ENCODE measurements at regions not wholly inside any gene's neighbourhood (a gene's known extent, or its start where the extent isn't known, plus 50 kb on each side); places are given as distances from the start of the nearest gene placed in this dataset.

GRCh38 chr13:72194523-72194922 lies 327.5 kb upstream of the DACH1 start:
- Histone ChIP-seq H3K9ac (ENCODE audit: insufficient read depth, low read length) (no peak overlapping the region), H3K4me1 (ENCODE audit: control insufficient read depth, extremely low read depth, insufficient read depth, low read length) (no peaks in the 10 kb centered on the region), H2AFZ (ENCODE audit: low read length) (no peak overlapping the region), H3K36me3 (ENCODE audit: control insufficient read depth, insufficient read depth, low read length) (no peaks in the 10 kb centered on the region), H3K27me3 (ENCODE audit: control insufficient read depth, insufficient read depth, low read length) (no peaks in the 10 kb centered on the region), H3K4me3 (replicated peaks in 1 of 4; ENCODE audit: control extremely low read depth in 1 of 4, insufficient read depth in 1 of 4, low read depth in 3 of 4, low read length in 4 of 4) (no peak overlapping the region), H4K20me1 (ENCODE audit: control insufficient read depth, extremely low read depth, insufficient read depth, low read length) (no peaks in the 10 kb centered on the region), H3K79me2 (ENCODE audit: control insufficient read depth, insufficient read depth, low read length) (no peaks in the 10 kb centered on the region), H3K4me2 (ENCODE audit: extremely low read depth, insufficient read depth, low read length) (no peak overlapping the region), H3K27ac (ENCODE audit: insufficient read depth, low read length) (no peak overlapping the region), H3K9me3 (ENCODE audit: control insufficient read depth, insufficient read depth, low read depth, low read length) (no peaks in the 10 kb centered on the region)
- TF ChIP-seq EZH2 (IDR thresholded peaks at IDR 0.05; ENCODE audit: low read length, missing control alignments) (no peak), CTCF (conservative IDR thresholded peaks at IDR 0.05 in 1 of 2, IDR thresholded peaks at IDR 0.05 in 1 of 2; ENCODE audit: low read depth in 1 of 2, low read length in 2 of 2) (no peak)
- DNase-seq (ENCODE audit: low read depth in 2 of 2): no peak

DNA sequence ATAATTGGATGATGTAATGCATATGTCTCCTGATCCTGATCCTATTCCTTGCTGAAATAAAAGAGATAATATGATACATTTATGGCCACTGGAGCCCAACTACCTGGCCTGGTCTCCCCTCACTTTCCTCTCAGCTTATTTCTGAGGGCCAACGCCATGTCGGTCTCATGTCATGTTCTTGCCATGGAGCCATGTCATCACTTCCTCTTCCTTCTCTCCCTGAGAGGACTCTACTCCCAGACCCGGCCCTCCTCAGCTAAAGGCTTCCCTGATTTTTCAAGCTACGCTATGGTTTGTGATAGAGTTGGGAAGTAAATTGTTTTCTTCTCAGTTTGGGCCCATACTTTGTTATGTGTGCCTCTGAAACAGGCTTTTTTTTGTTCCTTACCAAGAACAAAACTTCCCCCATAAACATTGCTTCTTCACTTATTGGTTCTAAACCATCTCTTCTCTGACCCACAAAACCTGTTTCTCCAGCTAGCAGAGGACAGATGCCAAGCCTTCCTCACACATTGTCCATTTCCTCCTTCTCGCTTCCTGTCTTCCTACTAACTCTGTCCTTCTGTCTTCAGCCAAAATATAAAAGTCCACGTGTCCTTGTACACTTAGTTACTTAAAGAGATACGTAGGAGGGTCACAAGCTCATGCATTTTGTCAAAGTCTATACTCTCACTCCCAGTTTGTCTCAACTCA lies 319.9 kb upstream of the DACH1 start:
- H3K9ac ChIP-seq (ENCODE audit: insufficient read depth, low read length): no peak overlapping the region
- no peaks in the 10 kb centered on the region for H3K36me3 ChIP-seq (ENCODE audit: control insufficient read depth, insufficient read depth, low read length)
- H3K4me1 ChIP-seq (ENCODE audit: control insufficient read depth, extremely low read depth, insufficient read depth, low read length): no peaks in the 10 kb centered on the region
- H3K79me2 ChIP-seq (ENCODE audit: control insufficient read depth, insufficient read depth, low read length): no peaks in the 10 kb centered on the region
- no peaks in the 10 kb centered on the region for H4K20me1 ChIP-seq (ENCODE audit: control insufficient read depth, extremely low read depth, insufficient read depth, low read length)
- H3K27me3 ChIP-seq (ENCODE audit: control insufficient read depth, insufficient read depth, low read length): no peaks in the 10 kb centered on the region
- no peak overlapping the region for H3K4me2 ChIP-seq (ENCODE audit: extremely low read depth, insufficient read depth, low read length)
- no peak for DNase-seq (ENCODE audit: low read depth in 2 of 2)
- H2AFZ ChIP-seq (ENCODE audit: low read length): no peak overlapping the region
- no peak overlapping the region for H3K27ac ChIP-seq (ENCODE audit: insufficient read depth, low read length)
- H3K4me3 ChIP-seq (replicated peaks in 1 of 4; ENCODE audit: control extremely low read depth in 1 of 4, insufficient read depth in 1 of 4, low read depth in 3 of 4, low read length in 4 of 4): no peak overlapping the region
- no peaks in the 10 kb centered on the region for H3K9me3 ChIP-seq (ENCODE audit: control insufficient read depth, insufficient read depth, low read depth, low read length)
- no peak for TF ChIP-seq EZH2 (IDR thresholded peaks at IDR 0.05; ENCODE audit: low read length, missing control alignments)

GRCh38 chr13:72185776-72186175 lies 318.8 kb upstream of the DACH1 start:
- Histone ChIP-seq H3K27me3 (ENCODE audit: control insufficient read depth, insufficient read depth, low read length) (no peaks in the 10 kb centered on the region), H3K9me3 (ENCODE audit: control insufficient read depth, insufficient read depth, low read depth, low read length) (no peaks in the 10 kb centered on the region), H3K27ac (ENCODE audit: insufficient read depth, low read length) (no peak overlapping the region), H2AFZ (ENCODE audit: low read length) (no peak overlapping the region), H3K4me1 (ENCODE audit: control insufficient read depth, extremely low read depth, insufficient read depth, low read length) (no peaks in the 10 kb centered on the region), H3K4me3 (replicated peaks in 1 of 4; ENCODE audit: control extremely low read depth in 1 of 4, insufficient read depth in 1 of 4, low read depth in 3 of 4, low read length in 4 of 4) (no peak overlapping the region), H3K79me2 (ENCODE audit: control insufficient read depth, insufficient read depth, low read length) (no peaks in the 10 kb centered on the region), H4K20me1 (ENCODE audit: control insufficient read depth, extremely low read depth, insufficient read depth, low read length) (no peaks in the 10 kb centered on the region), H3K36me3 (ENCODE audit: control insufficient read depth, insufficient read depth, low read length) (no peaks in the 10 kb centered on the region), H3K9ac (ENCODE audit: insufficient read depth, low read length) (no peak overlapping the region), H3K4me2 (ENCODE audit: extremely low read depth, insufficient read depth, low read length) (no peak overlapping the region)
- no peak for DNase-seq (ENCODE audit: low read depth in 2 of 2)
- TF ChIP-seq CTCF (conservative IDR thresholded peaks at IDR 0.05 in 1 of 2, IDR thresholded peaks at IDR 0.05 in 1 of 2; ENCODE audit: low read depth in 1 of 2, low read length in 2 of 2) (no peak), EZH2 (IDR thresholded peaks at IDR 0.05; ENCODE audit: low read length, missing control alignments) (no peak)

Data from fibroblast of lung (primary cell).